HG02623 (cell line): ENCODE measurements at regions not wholly inside any gene's neighbourhood (a gene's known extent, or its start where the extent isn't known, plus 50 kb on each side); places are given as distances from the start of the nearest gene placed in this dataset.

Experiments
- ATAC-seq: cut with Tn5 transposase; IDR thresholded peaks from one replicate; pipeline ENCODE4 v1.9.1; 2021; ENCODE audit warnings: moderate library complexity; ENCODE audit not compliant: unreplicated experiment

DNA sequence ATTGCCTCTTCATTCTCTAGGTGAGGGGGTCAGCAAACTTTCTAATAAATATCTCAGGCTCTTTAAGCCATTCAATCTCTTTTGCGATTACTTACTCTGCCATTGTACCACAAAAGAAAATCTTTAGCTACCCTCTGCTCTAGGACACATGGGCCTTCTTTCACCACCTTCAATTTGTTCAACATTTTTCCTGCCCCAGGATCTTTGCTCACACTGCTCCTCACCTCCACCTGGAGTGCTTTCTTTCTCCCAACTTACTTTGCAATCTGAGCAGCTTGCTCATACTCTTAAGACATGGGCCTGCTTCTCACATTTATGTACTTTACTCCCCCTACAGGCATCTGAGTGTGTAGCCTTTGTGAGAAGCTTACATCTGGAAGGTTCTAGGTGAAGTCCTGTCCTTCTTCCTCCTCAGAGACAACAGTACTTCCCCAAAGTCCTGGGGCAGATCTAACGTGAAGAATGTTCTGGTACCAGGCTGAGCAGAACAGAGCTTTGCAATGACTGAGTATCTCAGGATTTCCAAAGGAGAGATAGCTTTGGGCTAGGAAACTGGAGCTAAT lies 55.0 kb upstream of the PRDM5 start:
- peak; percentile 83 for ATAC-seq

DNA sequence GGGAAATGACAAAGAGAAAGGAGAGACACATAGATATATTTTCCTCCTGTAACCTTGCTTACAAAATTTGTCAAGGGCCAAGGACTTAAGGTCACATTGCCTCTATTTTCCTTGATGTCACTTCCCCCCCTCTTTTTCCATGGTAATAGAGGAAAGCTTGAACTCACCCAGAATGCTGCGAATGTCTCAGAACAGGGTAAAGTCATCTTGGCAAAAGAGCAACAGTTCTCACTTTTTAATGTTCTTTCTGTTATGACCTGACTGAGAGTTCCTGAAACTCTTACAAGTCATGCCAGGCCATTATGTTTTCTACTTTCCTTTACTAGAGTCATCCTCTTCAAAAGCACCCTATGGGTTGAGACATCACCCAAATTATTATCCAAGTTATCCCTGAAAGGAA lies 50.7 kb upstream of the PRDM5 start:
- ATAC-seq: no peak
